ENCODE measurements at regions not wholly inside any gene's neighbourhood (a gene's known extent, or its start where the extent isn't known, plus 50 kb on each side); places are given as distances from the start of the nearest gene placed in this dataset.

- Mint-ChIP-seq H3K9me3 (peaks cover 7% of the 10 kb centered on the region), H3K4me3 (no peak overlapping the region)
- TF ChIP-seq CTCF (IDR thresholded peaks at IDR 0.05; ENCODE audit: unreplicated experiment in 3 of 3) = no peak
Measured at GRCh38 chr2:194363878-194364277, 1293.1 kb upstream of the SLC39A10 start.

GRCh38 chr2:194363295-194363694 lies 1293.7 kb upstream of the SLC39A10 start:
- TF ChIP-seq CTCF (IDR thresholded peaks at IDR 0.05; ENCODE audit: unreplicated experiment in 3 of 3) = no peak
- H3K9me3 Mint-ChIP-seq = peaks cover 7% of the 10 kb centered on the region
- H3K27me3 Mint-ChIP-seq (ENCODE audit: low read depth) = no peaks in the 10 kb centered on the region
- no peaks in the 10 kb centered on the region for H3K36me3 Mint-ChIP-seq (ENCODE audit: low read depth)
- H3K4me1 Mint-ChIP-seq = no peaks in the 10 kb centered on the region
- no peak overlapping the region for H3K27ac Mint-ChIP-seq
- H3K4me3 Mint-ChIP-seq = no peak overlapping the region

More at GRCh38 chr2:194363878-194364277, 1293.1 kb upstream of the SLC39A10 start:
- no peaks in the 10 kb centered on the region for H3K36me3 Mint-ChIP-seq (ENCODE audit: low read depth)
- no peaks in the 10 kb centered on the region for H3K27me3 Mint-ChIP-seq (ENCODE audit: low read depth)
- H3K4me1 Mint-ChIP-seq = no peaks in the 10 kb centered on the region
- H3K27ac Mint-ChIP-seq = no peak overlapping the region

GRCh38 chr2:194352505-194352904 lies 1304.5 kb upstream of the SLC39A10 start:
- no peak overlapping the region for H3K4me3 Mint-ChIP-seq
- no peak overlapping the region for H3K27ac Mint-ChIP-seq
- no peaks in the 10 kb centered on the region for H3K36me3 Mint-ChIP-seq (ENCODE audit: low read depth)
- no peak for TF ChIP-seq CTCF (IDR thresholded peaks at IDR 0.05; ENCODE audit: unreplicated experiment in 3 of 3)
- H3K27me3 Mint-ChIP-seq (ENCODE audit: low read depth) = no peaks in the 10 kb centered on the region
- H3K9me3 Mint-ChIP-seq = peaks cover 15% of the 10 kb centered on the region
- H3K4me1 Mint-ChIP-seq = no peaks in the 10 kb centered on the region

DNA sequence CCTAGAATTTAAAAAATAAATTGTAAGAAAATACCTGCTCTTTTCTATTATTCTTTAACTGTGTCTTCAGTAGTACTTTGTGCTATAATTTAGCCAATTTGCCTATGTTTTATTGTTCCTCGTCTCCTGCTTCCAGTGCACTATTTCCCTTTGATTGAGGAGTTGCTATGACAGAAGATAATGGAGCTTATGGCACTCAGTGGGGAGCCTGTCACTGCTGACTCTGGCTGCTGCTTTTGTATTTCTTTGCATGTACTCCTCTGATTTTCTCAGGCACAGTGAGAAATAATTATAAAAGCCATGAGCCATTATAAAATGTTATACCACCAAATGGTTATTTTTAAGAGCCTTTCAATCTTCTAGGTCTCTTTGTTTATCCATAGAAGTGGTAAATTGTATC lies 1310.8 kb upstream of the SLC39A10 start:
- Mint-ChIP-seq H3K27ac (no peak overlapping the region), H3K9me3 (no peaks in the 10 kb centered on the region), H3K4me1 (no peaks in the 10 kb centered on the region), H3K4me3 (no peak overlapping the region), H3K36me3 (ENCODE audit: low read depth) (no peaks in the 10 kb centered on the region), H3K27me3 (ENCODE audit: low read depth) (no peaks in the 10 kb centered on the region)
- no peak for TF ChIP-seq CTCF (IDR thresholded peaks at IDR 0.05; ENCODE audit: unreplicated experiment in 3 of 3)

DNA sequence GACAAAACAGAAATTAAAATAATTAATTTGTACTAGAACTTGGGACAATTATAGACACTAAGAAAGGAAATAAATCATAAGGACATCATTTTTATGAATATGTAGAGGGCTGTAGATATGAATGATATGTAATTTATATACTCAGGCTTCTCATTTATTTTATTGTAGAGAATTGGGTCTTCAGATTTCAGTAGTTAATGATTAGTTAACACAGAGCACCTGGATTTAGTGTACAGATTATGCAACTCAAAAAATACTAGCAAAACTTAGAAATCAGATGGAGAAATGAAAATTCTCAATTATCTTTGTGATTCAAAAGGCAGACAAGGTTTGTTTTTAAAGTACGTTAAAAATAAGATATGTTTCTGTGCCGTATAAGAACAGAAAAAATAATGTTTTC lies 1311.7 kb upstream of the SLC39A10 start:
- Mint-ChIP-seq H3K27ac (no peak overlapping the region), H3K4me3 (no peak overlapping the region), H3K4me1 (no peaks in the 10 kb centered on the region), H3K27me3 (ENCODE audit: low read depth) (no peaks in the 10 kb centered on the region), H3K9me3 (no peaks in the 10 kb centered on the region), H3K36me3 (ENCODE audit: low read depth) (no peaks in the 10 kb centered on the region)
- TF ChIP-seq CTCF (IDR thresholded peaks at IDR 0.05; ENCODE audit: unreplicated experiment in 3 of 3) = no peak

- Mint-ChIP-seq H3K4me1 (no peaks in the 10 kb centered on the region), H3K27ac (peak overlapping the region in 1 of 3 experiments; percentile 70), H3K36me3 (ENCODE audit: low read depth) (no peaks in the 10 kb centered on the region), H3K4me3 (no peak overlapping the region), H3K27me3 (ENCODE audit: low read depth) (no peaks in the 10 kb centered on the region), H3K9me3 (no peaks in the 10 kb centered on the region)
- TF ChIP-seq CTCF (IDR thresholded peaks at IDR 0.05; ENCODE audit: unreplicated experiment in 3 of 3) = no peak
Measured at GRCh38 chr2:194343167-194343566, 1313.9 kb upstream of the SLC39A10 start.
